AML-193 (cell line): ENCODE measurements at regions not wholly inside any gene's neighbourhood (a gene's known extent, or its start where the extent isn't known, plus 50 kb on each side); places are given as distances from the start of the nearest gene placed in this dataset.
A peak's percentile ranks its signal among the peaks of the same experiment; 100 is the strongest.
"Not testable (repeated sequence)": the region's sequence is repeated elsewhere in the genome, so short reads cannot be mapped to it uniquely, and the experiment has no call there.

Experiments used
- DNase-seq, 2 experiments: peaks; one replicate each; lab custom pipeline; 2025; lab: John Stamatoyannopoulos, UW

DNA sequence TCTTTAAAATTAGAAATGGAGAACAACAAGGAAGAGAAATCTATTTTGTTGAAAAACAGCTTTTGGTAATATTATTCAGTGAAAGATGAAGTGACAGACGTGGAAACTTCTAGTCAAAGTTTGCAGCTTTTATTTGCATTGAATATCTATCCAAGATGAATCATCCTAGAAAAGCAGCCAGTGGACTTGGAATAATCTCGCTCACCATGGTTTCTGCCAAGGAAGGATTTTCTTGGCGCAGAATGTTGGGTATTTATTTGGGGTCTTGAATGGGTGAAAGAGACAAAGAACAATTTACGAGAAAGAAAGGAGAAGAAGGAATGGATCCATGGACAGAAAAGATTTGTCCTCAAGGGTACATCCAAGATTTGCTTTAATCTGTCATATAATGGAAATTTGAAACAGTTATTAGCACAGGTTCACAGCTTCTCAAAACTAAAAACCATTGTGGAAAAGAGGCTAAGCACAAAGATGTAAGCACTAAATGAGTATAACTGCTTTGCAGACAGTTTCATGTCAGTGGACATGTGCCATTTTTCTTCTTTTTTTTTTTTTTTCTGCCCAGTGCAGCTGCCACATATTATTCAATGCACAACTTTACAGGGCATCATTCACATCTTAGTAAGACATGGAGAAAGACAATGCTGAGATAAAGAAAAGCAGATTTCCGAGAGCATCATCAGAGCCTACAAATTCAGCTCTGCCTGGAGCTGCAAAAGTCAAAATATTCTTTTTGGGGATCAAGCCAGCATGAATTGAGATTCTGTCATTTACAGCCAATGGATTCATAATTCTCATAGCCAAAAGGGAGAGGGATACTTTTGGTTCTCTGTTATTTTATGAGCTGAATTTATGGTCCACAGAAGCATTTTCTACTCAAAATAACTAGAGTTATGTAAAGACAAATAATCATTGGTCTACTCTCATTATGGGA, 333.7 kb downstream of the DAD1 start:
- no peak for DNase-seq

DNA sequence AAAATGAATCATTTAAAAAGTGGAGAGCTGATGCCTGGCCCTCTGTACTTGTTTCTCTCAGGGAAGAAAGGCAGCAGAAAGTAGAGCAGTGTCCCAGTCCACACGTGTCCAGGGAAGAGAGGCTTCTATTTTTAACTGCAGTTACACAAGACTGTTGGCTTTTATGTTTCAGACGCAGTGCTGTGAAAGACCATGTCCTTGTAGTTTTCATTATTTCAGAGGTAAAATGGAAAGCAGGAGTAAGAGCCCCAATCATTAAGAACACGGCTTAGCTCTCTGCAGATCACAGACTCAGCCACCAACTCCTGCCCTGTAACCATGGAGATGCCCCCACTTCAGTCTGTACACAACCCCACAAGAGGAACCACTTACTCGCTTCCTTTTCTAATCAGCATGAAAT, 336.3 kb downstream of the DAD1 start:
- DNase-seq: no peak

DNA sequence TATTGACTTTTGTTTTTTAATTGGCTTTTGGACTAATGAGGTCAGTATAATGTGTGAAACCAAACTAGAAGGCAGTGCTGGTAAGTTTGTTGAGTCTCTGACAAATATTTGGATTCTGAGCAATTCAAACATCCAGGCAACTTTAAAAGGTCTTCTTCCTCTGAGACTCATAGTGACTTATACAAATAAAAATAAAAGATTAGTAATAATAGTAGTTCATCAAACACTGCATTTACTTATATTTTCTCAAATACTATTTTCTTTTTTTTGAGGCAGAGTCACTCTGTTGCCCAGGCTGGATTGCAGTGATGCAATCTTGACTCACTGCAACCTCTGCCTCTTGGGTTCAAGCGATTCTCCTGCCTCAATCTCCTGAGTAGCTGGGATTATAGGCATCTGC, 337.9 kb downstream of the DAD1 start:
- DNase-seq: no peak

DNA sequence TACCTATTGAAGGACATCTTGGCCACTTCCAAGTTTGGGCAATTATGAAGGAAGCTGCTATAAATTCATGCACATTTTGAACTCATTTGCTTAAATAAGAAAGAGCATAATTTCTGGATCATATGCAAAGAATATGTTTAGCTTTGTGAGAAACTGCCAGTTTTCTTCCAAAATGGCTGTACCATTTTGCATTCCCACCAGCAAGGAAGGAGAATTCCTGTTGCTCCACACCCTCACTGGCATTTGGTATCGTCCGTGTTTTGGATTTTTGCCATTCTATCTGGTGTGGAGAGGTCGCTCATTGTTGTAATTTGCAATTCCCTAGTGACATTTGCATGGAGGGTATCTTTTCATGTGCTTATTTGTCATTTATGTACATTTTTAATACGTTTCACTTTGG, 339.3 kb downstream of the DAD1 start:
- DNase-seq: no peak

DNA sequence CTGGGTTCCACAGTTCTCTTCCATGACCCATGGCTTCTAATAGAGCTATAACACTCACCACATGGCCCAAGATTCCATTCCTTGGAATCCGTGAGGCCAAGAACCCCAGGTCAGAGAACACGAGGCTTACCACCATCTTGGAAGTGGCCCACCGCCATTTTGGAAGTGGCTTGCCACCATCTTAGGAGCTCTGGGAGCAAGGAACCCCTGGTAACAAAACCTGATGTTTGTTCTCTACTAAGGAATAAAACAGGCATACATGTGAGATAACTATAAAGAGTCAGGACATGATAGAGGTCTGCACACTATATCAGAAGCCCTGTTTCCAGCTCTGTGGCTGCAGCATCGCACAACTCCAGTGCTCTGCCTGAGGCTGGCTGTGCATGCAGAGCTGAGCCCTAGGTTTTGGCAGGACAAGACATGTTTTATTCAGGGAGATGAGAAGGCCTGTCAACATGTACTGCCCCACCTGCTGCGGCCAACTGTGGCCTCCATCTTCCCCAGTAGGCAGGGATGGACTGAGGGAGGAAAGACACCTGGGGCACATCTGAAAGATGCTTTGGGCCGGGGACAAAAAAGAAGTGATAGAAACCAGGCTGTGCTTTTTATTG, 344.9 kb downstream of the DAD1 start:
- no peak for DNase-seq

DNA sequence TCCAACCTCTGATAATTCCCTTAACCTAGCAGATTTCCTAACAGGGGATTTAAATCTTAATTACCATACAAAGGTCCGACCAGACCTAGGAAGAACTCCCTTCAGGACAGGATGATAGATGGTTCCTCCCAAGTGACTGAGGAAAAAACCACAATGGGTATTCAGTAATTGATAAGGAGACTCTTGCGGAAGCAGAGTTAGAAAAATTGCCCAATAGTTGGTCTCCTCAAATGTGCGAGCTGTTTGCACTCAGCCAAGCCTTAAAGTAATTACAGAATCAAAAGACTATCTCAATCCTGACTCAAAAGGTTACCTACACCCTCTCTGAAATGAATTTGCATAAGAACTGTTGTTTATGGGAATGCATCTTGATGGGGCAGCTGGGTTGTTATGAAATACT, 350.7 kb downstream of the DAD1 start:
- not testable (repeated sequence) for DNase-seq

DNA sequence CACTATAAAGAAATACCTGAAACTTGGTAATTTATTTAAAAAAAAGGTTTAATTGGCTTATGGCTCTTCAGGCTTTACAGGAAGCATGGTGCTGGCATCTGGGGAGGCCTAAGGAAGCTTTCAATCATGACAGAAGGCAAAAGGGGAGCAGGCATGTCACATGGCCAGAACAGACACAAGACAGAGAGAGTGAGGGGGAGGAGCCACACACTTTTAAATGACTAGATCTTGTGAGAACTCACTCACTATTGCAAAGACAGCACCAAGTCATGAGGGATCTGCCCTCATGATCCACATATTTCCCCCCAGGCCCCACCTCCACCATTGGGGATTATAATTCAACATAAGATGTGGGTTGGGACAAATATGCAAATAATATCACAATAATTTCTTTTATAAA, 355.6 kb downstream of the DAD1 start:
- DNase-seq: no peak

DNA sequence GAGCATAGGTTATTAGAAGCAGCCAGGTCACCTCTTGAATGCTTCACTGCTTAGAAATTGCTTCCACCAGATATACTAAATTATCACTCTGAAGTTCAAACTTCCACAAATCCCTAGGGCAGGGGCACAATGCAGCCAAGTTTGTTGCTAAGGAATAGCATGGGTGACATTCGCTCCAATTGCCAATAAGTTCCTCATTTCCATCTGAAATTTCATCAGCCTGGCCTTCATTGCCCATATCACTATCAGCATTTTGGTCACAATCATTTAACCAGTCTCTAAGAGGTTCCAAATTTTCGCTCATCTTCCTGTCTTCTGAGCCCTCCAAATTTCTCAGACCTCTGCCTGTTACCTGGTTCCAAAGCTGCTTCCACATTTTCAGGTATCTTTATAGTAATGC, 356.1 kb downstream of the DAD1 start:
- no peak for DNase-seq

DNA sequence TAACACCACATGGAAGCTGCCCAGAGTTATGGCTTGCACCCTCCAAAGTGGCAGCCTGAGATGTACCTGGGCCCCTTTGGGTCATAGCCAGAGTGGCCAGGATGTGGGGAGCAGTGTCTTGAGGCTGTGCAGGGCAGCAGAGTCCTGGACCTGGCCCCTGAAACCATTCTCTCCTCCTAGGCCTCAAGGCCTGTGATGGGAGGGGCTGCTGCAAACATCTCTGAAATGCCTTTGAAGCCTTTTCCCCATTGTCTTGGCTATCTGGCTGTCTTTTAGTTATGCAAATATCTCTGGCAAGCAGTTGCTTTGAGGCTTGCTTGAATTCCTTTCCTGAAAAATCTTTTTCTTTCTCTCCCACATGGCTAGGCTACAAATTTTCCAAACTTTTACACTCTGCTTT, 356.5 kb downstream of the DAD1 start:
- no peak for DNase-seq

DNA sequence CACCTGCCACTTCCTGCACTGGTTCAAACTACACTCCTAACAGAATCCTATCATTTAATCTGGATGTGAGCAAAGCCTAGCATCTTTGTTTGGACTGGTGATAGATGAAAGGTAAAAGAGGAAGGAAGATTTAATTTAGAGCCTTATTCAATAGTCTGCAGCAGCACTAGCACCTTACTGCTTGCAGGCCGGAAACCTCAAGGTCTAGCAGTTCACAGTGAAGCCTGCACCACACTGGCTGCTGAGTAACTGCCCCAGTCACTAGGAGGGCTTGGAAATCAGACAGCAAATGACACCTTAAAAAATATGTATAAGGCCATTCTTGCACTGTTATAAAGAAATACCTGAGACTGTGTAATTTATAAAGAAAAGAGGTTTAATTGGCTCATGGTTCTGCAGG, 358.0 kb downstream of the DAD1 start:
- DNase-seq: no peak

DNA sequence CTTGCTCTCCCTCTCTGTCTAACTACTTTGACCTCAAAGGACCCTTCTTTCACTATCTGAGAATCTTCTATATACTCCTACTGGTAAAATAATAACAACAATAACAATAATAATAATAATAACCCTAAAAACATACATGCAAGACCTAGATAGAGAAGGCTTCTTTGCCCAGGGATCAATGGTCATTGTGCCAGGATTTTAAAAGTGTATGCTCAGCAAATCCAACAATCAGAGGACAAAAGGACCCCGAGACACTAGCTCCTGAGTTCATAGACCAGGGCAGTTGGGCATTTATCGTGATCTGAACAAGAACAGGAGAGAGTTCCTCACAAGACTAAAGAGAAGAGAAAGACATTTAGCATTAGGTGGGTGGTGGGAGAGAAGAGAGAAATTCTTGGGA, 358.5 kb downstream of the DAD1 start:
- DNase-seq: no peak

DNA sequence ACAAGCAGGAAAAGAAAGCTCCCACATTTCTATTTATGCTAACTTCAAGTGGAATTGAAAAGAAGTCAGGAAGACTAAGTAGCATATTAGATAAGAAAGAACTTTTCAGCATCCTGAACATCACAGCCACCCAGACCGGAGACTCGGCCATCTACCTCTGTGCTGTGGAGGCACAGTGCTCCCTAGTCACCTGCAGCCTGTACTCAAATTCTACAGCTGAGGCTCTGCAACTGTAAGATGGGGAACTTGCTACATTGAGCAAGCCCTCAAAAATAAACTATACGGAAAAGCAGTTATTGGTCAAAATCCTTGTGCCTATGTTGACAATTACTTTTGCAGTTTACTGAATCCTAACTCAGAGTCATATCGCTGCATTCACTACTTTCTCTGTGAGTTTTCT, 361.9 kb downstream of the DAD1 start:
- DNase-seq: no peak

DNA sequence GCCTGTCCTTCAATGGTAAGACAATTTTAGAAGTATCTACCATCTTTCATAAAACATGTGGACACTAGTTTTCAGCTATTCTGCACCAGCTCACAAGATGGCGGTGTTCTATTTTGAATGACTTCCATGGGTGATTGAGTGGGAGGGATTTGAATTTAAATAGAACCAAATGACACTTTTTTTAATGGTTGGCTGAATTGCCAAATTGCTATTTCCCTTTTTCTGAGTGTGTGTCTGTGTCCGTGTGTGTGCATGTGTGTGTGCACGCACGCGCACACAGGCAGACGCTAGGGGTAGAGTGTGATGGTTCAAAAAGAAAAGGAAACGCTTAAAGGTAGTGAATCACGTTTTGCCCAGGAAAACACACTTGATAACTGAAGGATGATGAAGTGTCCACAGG, 362.6 kb downstream of the DAD1 start:
- peak; percentile 69 to 86 for DNase-seq

DNA sequence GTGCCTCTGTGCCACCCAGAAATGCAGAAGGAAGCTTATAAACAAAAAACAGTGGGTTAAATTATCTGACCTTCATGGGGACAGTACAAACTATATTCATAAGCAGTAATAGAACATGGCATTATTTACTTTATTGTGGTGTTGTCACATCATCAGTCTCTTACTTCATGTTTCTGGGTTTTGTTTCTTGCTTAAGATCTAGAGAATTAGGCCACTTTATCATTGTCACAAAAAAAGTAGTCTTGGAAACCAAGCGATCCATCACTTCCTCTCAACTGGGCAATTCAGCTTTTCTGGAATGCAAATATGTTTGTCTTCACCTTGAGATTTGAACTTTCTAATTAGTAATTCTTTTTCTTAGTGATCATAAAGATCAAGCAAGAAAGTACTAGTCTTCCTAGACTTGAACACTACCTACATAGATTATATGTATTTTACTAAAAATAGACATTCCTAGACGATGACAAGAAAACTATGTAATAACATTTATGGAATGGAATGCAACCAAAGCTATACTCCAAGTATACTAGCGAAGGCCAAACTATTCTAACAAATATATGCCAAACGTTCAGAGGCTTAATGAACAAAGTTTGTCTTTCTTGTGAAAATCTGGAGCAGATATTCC, 363.4 kb downstream of the DAD1 start:
- no peak for DNase-seq

DNA sequence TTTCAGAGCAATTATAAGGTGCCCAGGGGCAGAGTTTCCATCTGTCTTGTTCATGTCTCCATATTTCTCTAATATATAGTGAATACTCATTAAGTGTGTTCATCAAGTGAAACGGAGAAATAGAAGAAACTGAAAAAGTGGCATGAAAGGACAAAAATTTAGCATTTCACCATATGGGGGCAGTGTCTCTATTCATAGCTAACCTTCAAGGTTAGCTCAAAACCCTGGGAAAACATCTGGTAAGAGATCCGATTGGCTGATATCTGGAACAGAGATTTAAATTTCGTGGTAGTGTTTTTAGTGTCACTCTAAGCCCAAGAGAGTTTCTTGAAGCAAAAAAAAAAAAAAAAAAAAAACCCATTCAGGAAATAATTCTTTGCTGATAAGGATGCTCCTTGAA, 367.5 kb downstream of the DAD1 start:
- DNase-seq: peak; percentile 34 to 40

DNA sequence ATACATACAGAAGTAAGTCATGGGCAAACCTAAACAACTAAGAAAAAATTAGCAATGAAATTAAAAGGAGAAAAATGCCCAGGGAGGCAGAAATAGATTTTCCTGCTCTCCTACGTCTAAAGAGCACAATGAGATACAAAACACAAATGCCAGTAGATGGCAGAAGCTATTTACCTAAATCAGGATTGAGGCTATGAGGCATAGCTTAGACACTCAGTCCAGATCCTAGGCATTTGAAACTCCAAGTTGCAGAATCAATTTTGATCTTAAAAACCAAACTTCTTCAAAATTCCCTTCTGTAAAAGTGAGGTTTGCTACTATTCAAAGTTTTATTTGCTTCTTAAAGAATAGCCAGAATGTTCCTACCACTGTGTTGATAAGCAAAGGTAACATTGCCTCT, 368.6 kb downstream of the DAD1 start:
- no peak for DNase-seq

DNA sequence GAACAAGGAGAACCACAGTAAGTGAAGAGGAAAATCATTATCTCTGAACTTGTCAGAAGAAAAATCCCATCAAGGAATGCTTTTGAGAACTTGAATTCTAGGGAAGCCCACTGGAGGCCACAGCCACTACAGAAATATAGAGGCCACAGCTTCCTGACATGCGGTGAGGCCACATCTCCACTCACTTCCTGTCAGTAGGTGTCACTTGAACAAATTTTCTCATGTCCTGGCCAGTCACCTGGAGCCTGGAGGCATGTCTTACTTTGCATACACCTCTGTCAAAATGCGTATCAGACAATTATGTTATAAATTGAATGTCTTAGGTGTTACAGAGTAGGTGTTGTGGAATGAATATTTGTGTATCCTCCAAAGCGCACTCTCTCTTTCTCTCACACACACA, 370.3 kb downstream of the DAD1 start:
- DNase-seq: no peak

DNA sequence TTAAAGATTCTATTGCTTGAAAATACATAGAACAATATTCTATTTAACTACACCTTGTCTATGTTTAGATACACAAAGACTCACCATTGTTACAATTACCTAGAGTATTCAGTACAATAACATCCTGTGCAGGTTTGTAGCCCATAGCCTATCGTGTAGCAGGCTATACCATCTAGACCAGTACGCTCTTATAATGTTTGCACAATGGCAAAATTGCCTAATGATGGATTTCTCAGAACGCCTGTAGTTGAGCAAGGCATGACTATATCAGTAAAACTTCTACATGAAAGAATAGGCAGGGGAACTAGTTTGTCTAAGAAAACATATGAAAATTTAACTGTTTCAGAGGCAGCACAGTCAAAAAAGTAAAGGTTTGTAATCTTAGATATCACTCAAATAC, 375.9 kb downstream of the DAD1 start:
- peak; percentile 82 to 83 for DNase-seq

DNA sequence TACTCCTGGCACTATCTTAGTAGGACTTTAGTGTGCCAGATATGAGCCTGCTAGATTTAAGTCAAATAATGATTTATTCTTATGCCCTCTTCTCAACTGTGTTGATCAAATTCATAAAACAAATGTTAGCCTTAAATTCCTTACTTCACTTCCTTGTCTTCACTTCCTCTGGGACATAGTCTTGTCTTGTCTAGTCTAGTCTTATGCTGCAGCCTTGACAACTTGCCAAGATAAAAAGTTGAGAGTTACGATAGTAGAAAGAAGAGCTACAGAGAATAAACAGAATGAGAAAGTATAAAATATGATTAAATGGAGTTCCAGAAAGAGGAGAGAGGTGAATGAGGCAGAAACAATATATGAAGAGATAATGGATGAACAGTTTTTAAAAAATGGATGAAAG, 378.1 kb downstream of the DAD1 start:
- no peak for DNase-seq

DNA sequence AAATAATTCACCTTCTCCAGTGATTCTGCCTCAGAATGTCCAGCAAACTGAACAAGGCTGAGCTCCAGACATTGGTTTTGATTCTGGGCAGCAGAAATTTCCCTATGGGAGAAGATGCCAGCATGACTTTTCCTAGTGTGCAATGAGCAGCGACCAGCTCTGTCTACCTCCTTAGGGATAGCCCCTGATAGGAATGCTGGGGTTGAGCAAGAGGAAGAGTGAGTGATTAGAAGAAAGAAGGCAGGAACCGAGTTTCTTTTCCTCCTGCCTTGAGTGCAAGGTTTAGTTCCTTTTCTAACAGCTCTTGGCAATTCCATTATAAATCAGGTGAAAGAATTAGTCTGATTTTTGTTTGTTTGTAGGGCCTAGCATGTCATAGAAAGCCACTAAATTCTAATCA, 379.0 kb downstream of the DAD1 start:
- no peak for DNase-seq

DNA sequence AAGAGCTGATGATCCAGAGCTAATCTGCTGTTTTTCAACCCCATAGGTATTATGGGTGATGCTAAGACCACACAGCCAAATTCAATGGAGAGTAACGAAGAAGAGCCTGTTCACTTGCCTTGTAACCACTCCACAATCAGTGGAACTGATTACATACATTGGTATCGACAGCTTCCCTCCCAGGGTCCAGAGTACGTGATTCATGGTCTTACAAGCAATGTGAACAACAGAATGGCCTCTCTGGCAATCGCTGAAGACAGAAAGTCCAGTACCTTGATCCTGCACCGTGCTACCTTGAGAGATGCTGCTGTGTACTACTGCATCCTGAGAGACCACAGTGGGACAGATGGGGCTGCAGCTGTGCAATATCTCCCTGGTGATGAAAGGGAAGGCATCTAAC, 386.0 kb downstream of the DAD1 start:
- DNase-seq: no peak

DNA sequence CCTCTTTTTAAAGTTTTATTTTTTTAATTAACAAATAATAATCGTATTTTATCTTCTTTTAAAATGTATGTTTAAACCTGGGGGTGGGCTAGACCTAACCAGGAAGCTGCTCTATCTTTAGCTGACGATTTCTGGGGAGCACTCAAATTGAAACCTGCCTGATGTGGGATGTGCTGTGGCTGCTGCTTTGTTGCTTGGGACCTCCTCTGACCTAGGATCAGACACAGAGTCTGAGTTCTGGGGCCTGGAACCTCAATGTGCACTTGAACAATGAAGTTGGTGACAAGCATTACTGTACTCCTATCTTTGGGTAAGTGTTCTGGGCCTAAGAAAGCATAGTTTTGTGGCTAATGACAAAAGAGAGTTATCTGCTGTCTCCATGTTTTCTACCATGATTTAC, 386.7 kb downstream of the DAD1 start:
- no peak for DNase-seq

DNA sequence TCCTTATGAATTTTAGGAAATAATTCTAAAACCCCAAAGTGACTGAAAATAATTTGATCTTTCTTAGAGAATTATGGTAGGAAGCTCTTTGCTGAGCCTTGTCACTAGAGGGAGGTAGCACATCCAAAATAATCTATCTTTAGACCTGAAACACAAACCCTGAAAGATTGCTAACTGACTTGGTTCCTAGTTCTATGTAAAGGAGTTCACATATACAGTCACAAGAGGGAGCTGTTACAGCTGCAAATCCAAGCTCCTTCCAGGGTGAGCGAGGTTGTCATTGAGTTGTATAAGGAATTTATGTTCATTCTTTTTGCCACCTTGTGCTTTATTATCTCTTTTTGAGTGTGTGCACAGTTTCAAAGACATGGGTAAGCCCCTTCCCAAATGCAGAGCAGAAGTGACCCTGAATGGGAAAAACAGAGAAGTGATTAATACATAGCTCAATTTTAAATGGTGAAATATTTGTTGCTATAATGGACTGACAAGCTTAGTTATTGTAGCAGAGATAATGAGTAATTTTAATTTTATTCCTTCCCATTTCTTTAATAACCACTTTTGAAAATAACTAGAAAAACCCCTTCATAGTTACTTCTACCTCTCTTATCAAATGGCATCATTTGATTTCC, 387.9 kb downstream of the DAD1 start:
- DNase-seq: peak; percentile 73 to 77
